AG09309 (cell line): ENCODE measurements at regions not wholly inside any gene's neighbourhood (a gene's known extent, or its start where the extent isn't known, plus 50 kb on each side); places are given as distances from the start of the nearest gene placed in this dataset.

ENCODE experiments used
- DNase-seq: peaks from one replicate; pipeline ENCODE4 v3.0.0-alpha.2; 2010; ENCODE audit warnings: low read depth
- H3K4me3 ChIP-seq: 2 replicates; pipeline ENCODE4 v1.5.1; 2011; ENCODE audit warnings: mild to moderate bottlenecking, low read depth, low read length, moderate library complexity; ENCODE audit not compliant: control insufficient read depth
- TF ChIP-seq, protein P1 (sequence below): IDR thresholded peaks from 2 replicates; pipeline ENCODE4 v1.5.1; 2011; ENCODE audit warnings: mild to moderate bottlenecking, low read depth, low read length, inconsistent platforms; ENCODE audit not compliant: insufficient read depth, control insufficient read depth; ENCODE audit errors: missing control alignments

GRCh38 chr6:74676906-74677305 lies 528.9 kb downstream of the COL12A1 start:
- no peak for DNase-seq
- TF ChIP-seq, protein P1, sequence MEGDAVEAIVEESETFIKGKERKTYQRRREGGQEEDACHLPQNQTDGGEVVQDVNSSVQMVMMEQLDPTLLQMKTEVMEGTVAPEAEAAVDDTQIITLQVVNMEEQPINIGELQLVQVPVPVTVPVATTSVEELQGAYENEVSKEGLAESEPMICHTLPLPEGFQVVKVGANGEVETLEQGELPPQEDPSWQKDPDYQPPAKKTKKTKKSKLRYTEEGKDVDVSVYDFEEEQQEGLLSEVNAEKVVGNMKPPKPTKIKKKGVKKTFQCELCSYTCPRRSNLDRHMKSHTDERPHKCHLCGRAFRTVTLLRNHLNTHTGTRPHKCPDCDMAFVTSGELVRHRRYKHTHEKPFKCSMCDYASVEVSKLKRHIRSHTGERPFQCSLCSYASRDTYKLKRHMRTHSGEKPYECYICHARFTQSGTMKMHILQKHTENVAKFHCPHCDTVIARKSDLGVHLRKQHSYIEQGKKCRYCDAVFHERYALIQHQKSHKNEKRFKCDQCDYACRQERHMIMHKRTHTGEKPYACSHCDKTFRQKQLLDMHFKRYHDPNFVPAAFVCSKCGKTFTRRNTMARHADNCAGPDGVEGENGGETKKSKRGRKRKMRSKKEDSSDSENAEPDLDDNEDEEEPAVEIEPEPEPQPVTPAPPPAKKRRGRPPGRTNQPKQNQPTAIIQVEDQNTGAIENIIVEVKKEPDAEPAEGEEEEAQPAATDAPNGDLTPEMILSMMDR, result no peak
- H3K4me3 ChIP-seq, result no peak overlapping the region

DNA sequence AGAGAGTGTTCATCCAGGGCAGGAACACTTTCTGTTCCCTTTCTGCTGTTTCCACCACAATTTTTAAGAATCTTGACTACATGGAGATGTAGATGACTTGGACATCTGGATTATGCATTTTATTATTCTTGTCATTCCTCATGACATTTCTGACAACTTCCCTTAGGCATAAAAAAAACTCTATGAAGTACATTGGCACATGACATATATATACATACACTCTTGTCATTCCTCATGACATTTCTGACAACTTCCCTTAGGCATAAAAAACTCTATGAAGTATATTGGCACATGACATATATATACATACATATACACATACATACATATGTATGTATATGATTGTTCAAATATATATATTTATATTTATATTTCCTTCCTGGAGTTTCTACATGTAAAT lies 531.5 kb downstream of the COL12A1 start:
- H3K4me3 ChIP-seq, result no peak overlapping the region
- DNase-seq, result no peak
- TF ChIP-seq, protein P1, result no peak

DNA sequence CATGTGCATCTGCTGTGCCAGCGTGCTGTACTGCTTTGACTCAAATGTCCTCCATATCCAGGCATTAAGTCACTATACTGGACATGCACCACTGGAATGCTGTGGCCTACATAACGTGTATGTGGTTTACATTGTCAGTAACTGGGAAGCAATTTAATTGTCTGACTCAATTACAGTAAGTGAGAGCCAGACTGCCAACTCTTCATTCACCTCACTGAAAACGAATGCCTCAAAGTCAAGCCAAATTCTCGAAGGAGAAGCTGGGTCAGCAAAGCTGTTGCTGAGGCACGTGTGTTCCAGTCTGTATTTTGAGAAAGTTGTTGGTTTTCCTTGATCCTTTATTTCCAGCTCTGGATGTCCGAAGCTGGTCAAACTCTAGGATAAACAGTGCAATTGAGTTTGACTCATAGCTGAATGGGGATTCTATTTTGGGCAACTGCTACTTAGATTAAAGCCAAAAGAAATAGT lies 534.3 kb downstream of the COL12A1 start:
- TF ChIP-seq, protein P1, result no peak
- no peak overlapping the region for H3K4me3 ChIP-seq
- DNase-seq, result peak; percentile 99

- no peak for DNase-seq
Observed at GRCh38 chr6:74658391-74658790, 547.5 kb downstream of the COL12A1 start.

GRCh38 chr6:74657931-74658330 lies 547.9 kb downstream of the COL12A1 start:
- TF ChIP-seq, protein P1, result no peak
- no peak for DNase-seq
- H3K4me3 ChIP-seq, result no peak overlapping the region

More at GRCh38 chr6:74658391-74658790, 547.5 kb downstream of the COL12A1 start:
- H3K4me3 ChIP-seq, result no peak overlapping the region
- TF ChIP-seq, protein P1, result no peak

- TF ChIP-seq, protein P1, result no peak
- no peak overlapping the region for H3K4me3 ChIP-seq
- peak; percentile 94 for DNase-seq
Observed at GRCh38 chr6:74657011-74657410, 548.8 kb downstream of the COL12A1 start.

DNA sequence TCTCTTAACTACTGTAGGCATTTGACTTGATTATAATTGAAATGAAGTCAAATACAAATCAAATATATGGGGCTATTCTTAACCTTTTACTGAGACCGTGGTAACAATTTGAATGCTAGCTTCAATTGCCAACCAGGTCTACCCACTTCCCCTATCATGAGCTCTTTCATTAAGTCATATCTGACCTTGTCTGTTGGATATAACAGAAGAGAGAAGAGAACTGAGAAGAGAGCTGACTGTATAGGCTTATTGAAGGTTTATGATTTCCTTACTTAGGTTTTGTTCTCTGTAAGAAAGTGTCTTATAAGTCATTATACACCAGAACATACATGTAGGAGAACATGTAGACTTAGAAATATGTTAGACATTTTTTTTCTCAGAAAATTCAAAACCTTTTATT lies 549.4 kb downstream of the COL12A1 start:
- H3K4me3 ChIP-seq, result no peak overlapping the region
- DNase-seq, result no peak
- TF ChIP-seq, protein P1, result no peak
